Mesenchymal stem cell (in vitro differentiated cells and primary cell): ENCODE measurements at regions not wholly inside any gene's neighbourhood (a gene's known extent, or its start where the extent isn't known, plus 50 kb on each side); places are given as distances from the start of the nearest gene placed in this dataset.
"Not testable (repeated sequence)": the region's sequence is repeated elsewhere in the genome, so short reads cannot be mapped to it uniquely, and the experiment has no call there.

Experiments used
- DNase-seq: peaks from one replicate; pipeline ENCODE4 v3.0.0-alpha.2; 2013
- H2AFZ ChIP-seq: one replicate; pipeline ENCODE4 v1.6.1; 2013; ENCODE audit warnings: low read depth, mild to moderate bottlenecking, control low read depth, inconsistent platforms, low read length, moderate library complexity
- H2AK5ac ChIP-seq: 2 replicates; pipeline ENCODE4 v1.6.1; 2013; ENCODE audit warnings: low read length, moderate library complexity, mild to moderate bottlenecking, inconsistent platforms; ENCODE audit not compliant: severe bottlenecking
- H2BK120ac ChIP-seq: one replicate; pipeline ENCODE4 v1.6.1; 2013; ENCODE audit warnings: low read depth, mild to moderate bottlenecking, inconsistent platforms, low read length, moderate library complexity
- H2BK12ac ChIP-seq, 2 experiments: one replicate each; pipeline ENCODE4 v1.6.1; 2013; ENCODE audit warnings: inconsistent platforms in 2 of 2, low read length in 2 of 2, mild to moderate bottlenecking in 2 of 2, moderate library complexity in 2 of 2, control low read depth in 1 of 2
- H2BK15ac ChIP-seq: one replicate; pipeline ENCODE4 v1.6.1; 2013; ENCODE audit warnings: mild to moderate bottlenecking, low read depth, inconsistent platforms; ENCODE audit not compliant: poor library complexity, severe bottlenecking
- H2BK5ac ChIP-seq: 2 replicates; pipeline ENCODE4 v1.6.1; 2013; ENCODE audit warnings: low read depth, mild to moderate bottlenecking, low read length, control low read depth, inconsistent platforms; ENCODE audit not compliant: poor library complexity, severe bottlenecking
- H3K14ac ChIP-seq, 2 experiments: one replicate each; pipeline ENCODE4 v1.6.1; 2013; ENCODE audit warnings: inconsistent platforms in 2 of 2, low read length in 2 of 2, control low read depth in 1 of 2, mild to moderate bottlenecking in 1 of 2, moderate library complexity in 1 of 2
- H3K18ac ChIP-seq, 2 experiments: one replicate each; pipeline ENCODE4 v1.6.1; 2013; ENCODE audit warnings: inconsistent platforms in 2 of 2, low read length in 2 of 2, control low read depth in 1 of 2, low read depth in 1 of 2, mild to moderate bottlenecking in 1 of 2
- H3K23ac ChIP-seq, 2 experiments: one replicate each; pipeline ENCODE4 v1.6.1; 2013; ENCODE audit warnings: inconsistent platforms in 2 of 2, low read length in 2 of 2, mild to moderate bottlenecking in 2 of 2, moderate library complexity in 2 of 2, control low read depth in 1 of 2
- H3K27ac ChIP-seq: 2 replicates; pipeline ENCODE4 v1.5.1; 2013; ENCODE audit warnings: mild to moderate bottlenecking, moderate library complexity, low read length, control low read depth, inconsistent platforms; ENCODE audit not compliant: poor library complexity, severe bottlenecking
- H3K27me3 ChIP-seq, 2 experiments: 2 replicates each; pipeline versions ENCODE4 v1.6.1 to v1.7.0; 2013; ENCODE audit warnings: low read length in 2 of 2, mild to moderate bottlenecking in 2 of 2, moderate library complexity in 2 of 2, control low read depth in 1 of 2, inconsistent platforms in 1 of 2; ENCODE audit not compliant: control insufficient read depth in 1 of 2, insufficient read depth in 1 of 2
- H3K36me3 ChIP-seq, 2 experiments: 2 replicates each; pipeline versions ENCODE4 v1.6.1 to v1.7.0; 2013; ENCODE audit warnings: low read length in 2 of 2, control low read depth in 1 of 2, inconsistent platforms in 1 of 2, low read depth in 1 of 2, mild to moderate bottlenecking in 1 of 2; ENCODE audit not compliant: insufficient read depth in 2 of 2, control insufficient read depth in 1 of 2
- H3K4ac ChIP-seq, 2 experiments: one replicate each; pipeline ENCODE4 v1.6.1; 2013; ENCODE audit warnings: inconsistent platforms in 2 of 2, low read length in 2 of 2, mild to moderate bottlenecking in 2 of 2, moderate library complexity in 2 of 2, control low read depth in 1 of 2, low read depth in 1 of 2
- H3K4me1 ChIP-seq: 2 replicates; pipeline ENCODE4 v1.6.1; 2013; ENCODE audit warnings: low read depth, low read length, control low read depth; ENCODE audit not compliant: control insufficient read depth, insufficient read depth
- H3K4me2 ChIP-seq: 2 replicates; pipeline ENCODE4 v1.6.1; 2013; ENCODE audit warnings: low read length, mild to moderate bottlenecking, inconsistent platforms; ENCODE audit not compliant: poor library complexity, severe bottlenecking
- H3K4me3 ChIP-seq, 2 experiments: 2 replicates each; pipeline versions ENCODE4 v1.5.1 to v1.7.0; 2013; ENCODE audit warnings: low read length in 2 of 2, mild to moderate bottlenecking in 2 of 2, control low read depth in 1 of 2, low read depth in 1 of 2; ENCODE audit not compliant: insufficient read depth in 1 of 2
- H3K79me1 ChIP-seq: replicated peaks from 2 replicates; pipeline ENCODE4 v1.6.1; 2013; ENCODE audit warnings: mild to moderate bottlenecking, control low read depth, low read length, inconsistent platforms; ENCODE audit not compliant: poor library complexity, severe bottlenecking
- H3K9ac ChIP-seq: 2 replicates; pipeline ENCODE4 v1.7.0; 2013; ENCODE audit warnings: mild to moderate bottlenecking, low read length, moderate library complexity
- H3K9me3 ChIP-seq: 2 replicates; pipeline ENCODE4 v1.7.0; 2013; ENCODE audit warnings: mild to moderate bottlenecking, low read length; ENCODE audit not compliant: control insufficient read depth
- H4K8ac ChIP-seq: one replicate; pipeline ENCODE4 v1.6.1; 2013; ENCODE audit warnings: inconsistent platforms, mild to moderate bottlenecking, low read length, moderate library complexity
- H4K91ac ChIP-seq: one replicate; pipeline ENCODE4 v1.6.1; 2013; ENCODE audit warnings: mild to moderate bottlenecking, low read length, inconsistent platforms
- WGBS: methylation state at CpG from one replicate; pipeline ENCODE4 v1.1.7; 2013; ENCODE audit warnings: mixed read lengths; 5-methylcytosine and 5-hydroxymethylcytosine counted together

DNA sequence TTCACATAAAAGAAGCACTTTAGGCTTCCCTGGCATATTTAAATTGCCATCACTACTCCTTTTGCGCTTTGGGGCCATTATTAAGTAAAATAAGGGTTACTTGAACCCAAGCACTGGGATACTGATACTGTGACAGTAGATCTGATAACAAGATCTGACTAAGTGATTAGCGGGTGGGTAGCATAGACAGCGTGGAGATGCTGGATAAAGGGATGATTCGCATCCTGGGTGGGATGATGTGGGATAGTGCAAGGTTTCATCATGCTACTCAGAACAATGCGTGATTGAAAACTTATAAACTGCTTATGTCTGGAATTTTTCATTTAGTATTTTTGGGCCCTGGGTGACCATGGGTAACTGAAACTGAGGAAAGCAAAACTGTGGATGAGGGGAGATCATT, 75.1 kb downstream of the PTTG1 start:
- H3K4me3 ChIP-seq, result no peak overlapping the region
- no peak for DNase-seq
- no peaks in the 10 kb centered on the region for H3K36me3 ChIP-seq
- H3K9ac ChIP-seq, result no peak overlapping the region
- H3K27me3 ChIP-seq, result peaks cover 0 to 10% of the 10 kb centered on the region in 2 experiments
- no peaks in the 10 kb centered on the region for H3K4me1 ChIP-seq
- H3K4me2 ChIP-seq, result no peak overlapping the region
- no peak overlapping the region for H3K4ac ChIP-seq
- H3K9me3 ChIP-seq, result no peaks in the 10 kb centered on the region
- H3K79me1 ChIP-seq, result no peaks in the 10 kb centered on the region
- no peak overlapping the region for H3K23ac ChIP-seq
- no peak overlapping the region for H2AK5ac ChIP-seq
- H4K8ac ChIP-seq, result no peak overlapping the region
- H3K18ac ChIP-seq, result no peak overlapping the region
- H2BK15ac ChIP-seq, result no peak overlapping the region
- H4K91ac ChIP-seq, result no peak overlapping the region
- H2BK5ac ChIP-seq, result no peak overlapping the region
- no peak overlapping the region for H2BK12ac ChIP-seq
- 82% methylated on average over 5 of the region's 5 CpGs for WGBS
- H2BK120ac ChIP-seq, result no peak overlapping the region
- H3K14ac ChIP-seq, result no peak overlapping the region
- no peak overlapping the region for H2AFZ ChIP-seq
- H3K27ac ChIP-seq, result no peak overlapping the region

DNA sequence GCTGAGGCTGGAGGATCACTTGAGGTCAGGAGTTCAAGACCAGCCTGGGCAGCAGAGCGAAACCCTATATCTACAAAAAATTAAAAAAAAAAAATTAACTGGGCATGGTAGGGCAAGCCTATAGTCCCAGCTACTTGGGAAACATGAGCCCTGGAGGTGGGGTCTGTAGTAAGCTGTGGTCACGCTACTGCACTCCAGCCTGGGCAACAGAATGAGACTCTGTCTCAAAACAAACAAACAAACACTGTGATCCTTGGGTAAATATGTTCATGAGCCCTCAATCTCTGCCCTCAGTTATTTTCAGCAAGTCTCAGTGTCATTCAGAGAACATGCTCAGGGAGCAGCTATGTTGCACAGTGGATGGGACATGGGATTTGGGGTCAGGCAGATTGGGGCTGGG, 76.2 kb downstream of the PTTG1 start:
- H2BK15ac ChIP-seq, result no peak overlapping the region
- no peak overlapping the region for H2BK120ac ChIP-seq
- peaks cover 0 to 10% of the 10 kb centered on the region in 2 experiments for H3K27me3 ChIP-seq
- no peak overlapping the region for H2BK12ac ChIP-seq
- H4K91ac ChIP-seq, result no peak overlapping the region
- WGBS, result 57% methylated on average over 1 of the region's 2 CpGs
- no peak for DNase-seq
- no peak overlapping the region for H3K27ac ChIP-seq
- H3K4me3 ChIP-seq, result no peak overlapping the region
- no peak overlapping the region for H3K4me2 ChIP-seq
- H3K9me3 ChIP-seq, result no peaks in the 10 kb centered on the region
- H2AFZ ChIP-seq, result no peak overlapping the region
- H4K8ac ChIP-seq, result no peak overlapping the region
- H3K79me1 ChIP-seq, result no peaks in the 10 kb centered on the region
- no peaks in the 10 kb centered on the region for H3K36me3 ChIP-seq
- H3K9ac ChIP-seq, result no peak overlapping the region
- H3K18ac ChIP-seq, result no peak overlapping the region
- H3K23ac ChIP-seq, result no peak overlapping the region
- H3K14ac ChIP-seq, result no peak overlapping the region
- no peak overlapping the region for H2AK5ac ChIP-seq
- H2BK5ac ChIP-seq, result no peak overlapping the region
- H3K4ac ChIP-seq, result no peak overlapping the region
- H3K4me1 ChIP-seq, result no peaks in the 10 kb centered on the region

DNA sequence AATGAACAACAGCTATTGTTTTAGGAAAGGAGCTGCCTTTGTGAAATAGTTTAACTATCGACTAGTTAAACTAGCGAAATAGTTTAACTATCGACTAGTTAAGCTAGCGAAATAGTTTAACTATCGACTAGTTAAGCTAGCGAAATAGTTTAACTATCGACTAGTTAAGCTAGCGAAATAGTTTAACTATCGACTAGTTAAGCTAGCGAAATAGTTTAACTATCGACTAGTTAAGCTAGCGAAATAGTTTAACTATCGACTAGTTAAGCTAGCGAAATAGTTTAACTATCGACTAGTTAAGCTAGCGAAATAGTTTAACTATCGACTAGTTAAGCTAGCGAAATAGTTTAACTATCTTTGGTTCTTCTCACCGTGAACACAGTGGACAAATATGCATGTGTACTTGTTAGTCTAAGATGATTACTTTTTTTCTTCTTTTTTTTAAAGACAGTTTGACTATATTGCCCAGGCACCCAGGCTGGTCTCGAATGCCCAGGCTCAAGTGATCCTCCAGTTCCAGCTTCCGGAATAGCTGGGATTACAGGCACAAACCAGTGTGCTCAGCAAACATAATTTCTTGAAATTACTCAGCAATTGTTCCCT, 76.9 kb downstream of the PTTG1 start:
- H3K79me1 ChIP-seq, result not testable (repeated sequence)

DNA sequence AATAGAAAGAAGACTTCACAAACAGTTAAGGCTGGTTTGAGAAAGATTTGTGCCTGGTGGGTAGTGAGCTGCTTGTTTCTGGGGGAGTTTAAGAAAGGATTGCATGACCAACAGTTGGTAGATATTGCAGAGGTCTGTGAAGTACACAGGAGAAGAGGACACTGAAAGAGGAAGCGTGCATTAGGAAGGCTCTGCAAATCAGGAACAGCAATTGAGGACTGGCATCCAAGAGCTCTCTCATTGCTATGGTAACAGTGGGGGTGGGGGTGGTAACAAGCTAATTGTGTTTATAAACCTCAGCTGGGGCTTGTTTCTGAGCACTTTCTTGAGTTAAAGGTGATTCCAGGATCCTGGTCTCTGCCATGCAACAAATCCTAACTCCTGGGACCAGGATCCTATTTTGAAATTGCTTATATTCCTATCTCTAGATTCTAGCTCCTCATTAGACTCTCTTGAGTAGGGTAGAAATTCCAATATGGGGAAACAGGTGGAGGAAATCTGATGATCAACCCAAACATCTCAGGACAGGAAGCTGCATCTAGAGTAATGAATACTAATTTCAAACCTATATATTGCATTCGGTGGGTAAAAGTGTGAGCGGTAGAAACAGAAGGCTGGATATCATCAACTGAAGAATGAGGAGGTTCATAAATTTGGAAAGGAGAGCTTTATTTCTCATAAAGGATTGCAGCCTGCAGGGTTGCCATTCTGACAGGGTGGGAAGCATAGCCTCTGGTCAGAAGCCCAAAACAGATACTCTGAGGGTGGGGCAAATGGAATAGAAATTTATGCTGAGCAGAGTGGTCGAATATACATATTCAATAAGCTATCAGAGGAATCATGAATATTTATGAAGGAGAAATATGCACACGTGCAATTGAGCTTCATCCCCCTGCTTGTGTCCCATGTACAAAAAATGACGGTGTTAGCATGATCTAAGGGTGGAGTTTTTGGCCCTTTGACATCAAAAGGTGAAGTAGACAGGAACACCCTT, 79.4 kb downstream of the PTTG1 start:
- H3K4me3 ChIP-seq, result no peak overlapping the region
- no peak overlapping the region for H2BK12ac ChIP-seq
- no peak overlapping the region for H3K14ac ChIP-seq
- no peak overlapping the region for H3K9ac ChIP-seq
- H4K91ac ChIP-seq, result no peak overlapping the region
- DNase-seq, result no peak
- no peak overlapping the region for H2BK15ac ChIP-seq
- H2AFZ ChIP-seq, result no peak overlapping the region
- H2BK5ac ChIP-seq, result no peak overlapping the region
- H3K23ac ChIP-seq, result no peak overlapping the region
- no peak overlapping the region for H3K18ac ChIP-seq
- no peaks in the 10 kb centered on the region for H3K27me3 ChIP-seq
- no peaks in the 10 kb centered on the region for H3K9me3 ChIP-seq
- H3K36me3 ChIP-seq, result no peaks in the 10 kb centered on the region
- no peaks in the 10 kb centered on the region for H3K4me1 ChIP-seq
- WGBS, result 77% methylated on average over 5 of the region's 6 CpGs
- H2AK5ac ChIP-seq, result no peak overlapping the region
- no peak overlapping the region for H4K8ac ChIP-seq
- no peaks in the 10 kb centered on the region for H3K79me1 ChIP-seq
- H3K4me2 ChIP-seq, result no peak overlapping the region
- H3K27ac ChIP-seq, result no peak overlapping the region
- H2BK120ac ChIP-seq, result no peak overlapping the region
- no peak overlapping the region for H3K4ac ChIP-seq

More for the DNA sequence above, 76.9 kb downstream of the PTTG1 start:
- not testable (repeated sequence) for H3K36me3 ChIP-seq, H2BK5ac ChIP-seq, H3K18ac ChIP-seq, H3K4me3 ChIP-seq, H2BK15ac ChIP-seq, H2AK5ac ChIP-seq, DNase-seq, H2BK120ac ChIP-seq, H2BK12ac ChIP-seq, H2AFZ ChIP-seq, H4K8ac ChIP-seq, H3K14ac ChIP-seq, H3K9ac ChIP-seq, H3K23ac ChIP-seq, H3K4me1 ChIP-seq, H4K91ac ChIP-seq, H3K4me2 ChIP-seq, H3K27me3 ChIP-seq, H3K4ac ChIP-seq, H3K27ac ChIP-seq, H3K9me3 ChIP-seq
- 94% methylated on average over 12 of the region's 21 CpGs for WGBS
